NK-92 treated with Interleukin-12 subunit alpha and Interleukin-12 subunit beta, amount 100 ng/mL, for 24 hours (cell line): ENCODE measurements at regions not wholly inside any gene's neighbourhood (a gene's known extent, or its start where the extent isn't known, plus 50 kb on each side); places are given as distances from the start of the nearest gene placed in this dataset.
"Not testable (repeated sequence)": the region's sequence is repeated elsewhere in the genome, so short reads cannot be mapped to it uniquely, and the experiment has no call there.

ENCODE experiments used
- DNase-seq: peaks from one replicate; lab custom pipeline; 2025; lab: John Stamatoyannopoulos, UW

DNA sequence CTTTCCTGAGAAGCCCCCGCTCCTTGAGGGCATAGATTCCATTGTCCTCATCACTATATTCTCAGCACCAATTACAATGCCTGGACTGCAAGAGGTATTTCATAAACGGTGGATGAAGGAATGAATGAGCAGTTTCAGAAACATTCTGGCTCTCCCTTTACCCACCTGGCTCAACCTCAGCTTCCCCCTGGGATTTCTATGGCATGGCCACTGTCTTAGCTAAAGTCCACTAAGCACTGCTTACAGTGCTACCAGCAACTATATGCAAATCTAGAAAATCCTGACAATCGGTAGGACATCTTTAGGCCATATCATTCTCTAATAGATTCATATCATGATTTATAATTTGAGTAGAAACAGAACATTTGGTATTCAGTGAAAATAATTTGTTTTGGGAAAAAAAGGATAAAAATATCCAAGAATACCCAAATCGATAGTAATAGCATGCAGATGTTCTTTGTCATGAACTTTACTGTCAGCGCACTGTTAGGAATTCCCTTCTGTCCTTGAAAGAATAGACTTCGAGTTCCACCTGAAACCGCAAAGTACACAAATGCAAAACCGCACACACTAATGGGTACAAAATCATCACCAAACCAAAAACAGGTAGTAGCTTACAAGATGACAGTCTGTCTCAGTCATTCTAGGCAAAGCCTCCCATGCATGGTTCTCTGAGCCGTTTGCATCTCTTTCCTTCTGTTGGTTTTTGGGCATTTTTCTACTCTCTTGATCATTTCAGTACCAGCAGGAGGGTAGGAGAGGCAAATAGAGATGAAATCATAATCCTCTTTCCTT is 303.6 kb upstream of the ID2 start:
- DNase-seq, result no peak

DNA sequence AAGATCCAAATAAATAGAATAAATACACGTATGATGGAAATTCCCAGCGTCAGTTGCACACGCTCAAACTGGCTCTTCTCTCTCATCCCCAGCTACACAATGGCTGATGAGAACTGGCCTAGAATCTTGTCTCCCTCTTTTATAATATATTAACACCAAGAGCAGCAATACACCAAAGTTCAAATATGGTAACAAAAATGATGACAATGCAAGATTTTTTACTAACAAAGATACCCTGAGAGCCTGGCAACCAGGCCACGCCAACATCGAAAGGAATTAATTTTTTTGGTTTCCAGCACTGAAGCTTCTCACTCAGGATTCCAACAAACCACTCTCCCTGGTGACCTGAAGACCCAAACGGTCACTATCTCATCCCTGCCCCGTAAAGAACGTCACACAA is 302.7 kb upstream of the ID2 start:
- DNase-seq, result no peak

DNA sequence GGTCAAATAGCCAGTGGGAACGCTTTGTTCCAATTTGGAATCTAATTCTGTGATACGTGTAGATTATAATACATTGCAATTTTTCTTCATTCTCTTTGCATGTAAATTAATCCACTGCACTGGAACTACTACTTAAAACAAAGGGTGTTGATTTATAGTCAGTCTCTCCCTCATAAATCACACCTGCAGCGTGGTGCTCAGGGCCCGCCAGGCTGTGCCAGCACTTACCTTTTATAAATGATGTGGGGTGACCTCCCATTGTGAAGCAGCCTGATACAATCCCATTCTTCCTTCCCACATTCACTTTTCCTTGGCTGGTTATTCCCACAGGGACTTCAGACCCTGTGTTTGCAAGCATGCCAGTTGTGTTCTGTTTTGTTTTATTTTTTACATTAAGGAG is 302.3 kb upstream of the ID2 start:
- DNase-seq, result no peak

DNA sequence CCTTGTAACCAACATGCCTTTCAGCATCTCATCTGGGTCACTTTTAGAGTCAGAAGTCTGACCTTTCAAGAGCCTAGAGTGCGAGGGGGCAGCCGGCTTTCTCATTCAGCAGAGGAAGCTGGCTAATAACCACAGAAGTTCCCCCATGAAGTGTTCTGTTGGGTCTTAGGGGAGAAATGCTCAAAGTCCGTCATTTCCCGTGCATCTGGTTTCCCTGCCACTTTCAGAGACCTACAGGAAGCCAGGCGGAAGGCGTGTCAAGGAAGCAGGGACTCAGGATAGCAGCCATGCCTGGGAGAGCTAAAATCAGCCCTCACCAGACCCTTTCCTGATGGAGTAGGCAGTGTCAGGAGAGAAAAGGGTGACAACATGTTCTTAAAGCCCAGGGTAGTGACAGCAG is 301.8 kb upstream of the ID2 start:
- DNase-seq, result no peak

DNA sequence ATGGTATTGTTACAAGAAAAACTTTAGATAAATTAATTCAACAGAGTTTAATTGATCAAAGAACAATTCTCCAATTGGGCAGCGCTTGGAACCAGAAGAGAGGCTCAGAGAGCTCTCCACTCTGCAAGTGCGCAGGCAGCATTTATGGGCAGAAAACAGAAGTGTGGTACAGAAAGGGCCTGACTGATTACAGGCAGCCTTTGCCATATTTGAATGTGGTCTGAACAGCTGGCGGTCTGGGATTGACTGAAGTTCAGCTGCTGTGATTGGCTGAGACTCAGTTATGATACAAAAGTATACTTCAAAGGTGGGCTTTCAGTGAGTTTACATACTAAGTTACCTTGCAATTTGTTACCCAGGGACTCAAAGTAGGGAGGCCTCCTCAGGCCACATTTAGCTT is 301.3 kb upstream of the ID2 start:
- DNase-seq, result no peak

DNA sequence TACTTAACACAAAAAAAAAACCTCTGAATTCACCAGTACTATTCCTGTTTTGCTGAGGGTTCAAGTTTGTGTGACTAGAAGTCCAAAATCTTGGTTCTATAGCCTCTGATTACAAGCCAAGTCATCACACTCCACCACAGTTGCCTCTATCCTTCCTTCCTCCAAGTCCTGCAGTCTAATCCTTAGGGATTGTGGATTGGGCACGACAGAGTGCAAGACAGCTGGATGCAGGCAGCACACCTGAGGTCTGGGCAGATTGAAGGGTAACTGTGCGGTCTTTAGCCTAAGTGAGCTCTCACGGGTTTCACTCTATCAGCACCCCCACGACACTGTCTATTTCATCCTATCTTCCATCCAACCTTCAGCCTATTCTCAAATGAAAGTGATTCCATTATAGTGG is 299.4 kb upstream of the ID2 start:
- no peak for DNase-seq

DNA sequence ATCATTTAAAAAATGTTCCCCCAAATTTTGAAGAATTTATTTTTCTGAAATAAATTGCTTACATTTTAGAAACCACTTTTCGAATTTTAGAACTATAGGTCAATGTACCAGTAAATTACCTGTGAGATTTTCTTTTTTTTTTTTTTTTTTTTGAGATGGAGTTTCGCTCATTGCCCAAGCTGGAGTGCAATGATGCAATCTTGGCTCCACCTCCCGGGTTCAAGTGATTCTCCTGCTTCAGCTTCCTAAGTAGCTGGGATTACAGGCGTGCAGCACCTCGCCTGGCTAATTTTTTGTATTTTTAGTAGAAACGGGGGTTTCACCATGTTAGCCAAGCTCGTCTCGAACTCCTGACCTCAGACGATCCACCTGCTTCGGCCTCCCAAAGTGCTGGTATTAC is 295.1 kb upstream of the ID2 start:
- DNase-seq, result not testable (repeated sequence)

DNA sequence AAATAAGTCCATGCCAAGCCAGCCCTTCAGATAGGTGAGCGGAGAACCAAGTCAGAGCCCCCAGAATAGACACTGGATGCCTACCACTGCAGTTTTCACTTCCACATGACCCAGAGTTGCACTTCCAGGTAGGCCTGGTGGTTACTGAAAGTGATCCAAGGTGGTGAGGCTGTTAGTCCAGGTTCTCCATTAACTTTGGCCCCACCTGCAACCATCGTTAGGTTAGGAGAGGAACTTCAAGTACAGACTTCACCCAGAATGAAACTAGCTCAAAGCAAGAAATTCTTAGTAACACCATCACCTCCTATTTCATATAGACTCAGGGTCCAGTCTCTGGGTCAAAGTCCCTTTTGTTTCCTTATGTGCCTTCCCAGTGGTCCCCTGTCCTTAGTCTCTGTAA is 293.1 kb upstream of the ID2 start:
- DNase-seq, result no peak

DNA sequence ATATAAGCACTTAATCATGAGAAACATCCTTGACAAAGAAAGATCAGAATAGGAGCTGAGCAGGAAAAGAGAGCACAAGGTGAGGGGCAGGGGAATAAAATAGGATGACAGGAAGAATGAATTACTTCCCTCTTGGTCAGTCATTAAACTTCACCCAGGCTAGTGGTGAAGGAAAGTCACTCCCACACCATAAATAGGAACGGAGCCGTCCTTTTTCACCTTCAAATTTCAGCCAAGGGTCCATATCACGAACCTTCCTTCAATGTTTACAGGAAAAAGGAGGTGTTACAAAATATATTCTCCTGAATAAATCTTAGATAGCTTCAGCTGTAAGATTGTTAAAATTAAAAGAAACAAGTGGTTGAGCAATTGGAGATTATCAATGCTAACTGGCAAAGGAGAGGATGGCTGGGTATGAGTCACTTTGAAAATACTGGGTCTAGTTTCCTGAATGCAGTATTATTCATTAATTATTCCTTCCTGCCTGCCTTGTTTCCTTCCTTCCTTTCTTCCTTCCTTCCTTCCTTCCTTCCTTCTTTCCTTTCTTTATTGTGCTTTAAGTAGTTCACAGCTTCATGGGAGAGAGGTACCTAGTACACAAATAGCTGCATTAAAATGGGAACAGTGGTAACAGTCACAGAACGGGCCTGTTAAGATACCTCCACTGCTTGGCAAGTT is 292.3 kb upstream of the ID2 start:
- DNase-seq, result no peak

DNA sequence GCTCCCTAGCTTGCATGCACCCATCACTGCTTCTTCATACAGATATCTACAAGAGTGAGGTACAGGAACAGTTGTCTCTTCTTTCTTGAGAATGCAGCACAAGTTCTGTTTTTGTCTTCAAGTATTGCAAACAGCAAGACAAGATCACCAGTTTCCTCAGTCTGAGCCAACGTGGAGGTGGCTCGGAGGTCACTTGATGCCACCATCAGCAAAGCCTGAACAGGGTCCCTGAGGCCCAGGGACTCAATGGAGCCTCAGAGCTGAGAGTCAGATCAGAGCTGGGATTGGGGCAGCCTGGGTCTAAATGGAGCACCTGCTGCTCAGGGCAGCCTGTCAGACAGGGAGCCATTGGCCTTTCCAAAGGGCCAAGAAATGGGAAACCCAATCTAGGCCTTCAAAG is 290.7 kb upstream of the ID2 start:
- DNase-seq, result no peak

DNA sequence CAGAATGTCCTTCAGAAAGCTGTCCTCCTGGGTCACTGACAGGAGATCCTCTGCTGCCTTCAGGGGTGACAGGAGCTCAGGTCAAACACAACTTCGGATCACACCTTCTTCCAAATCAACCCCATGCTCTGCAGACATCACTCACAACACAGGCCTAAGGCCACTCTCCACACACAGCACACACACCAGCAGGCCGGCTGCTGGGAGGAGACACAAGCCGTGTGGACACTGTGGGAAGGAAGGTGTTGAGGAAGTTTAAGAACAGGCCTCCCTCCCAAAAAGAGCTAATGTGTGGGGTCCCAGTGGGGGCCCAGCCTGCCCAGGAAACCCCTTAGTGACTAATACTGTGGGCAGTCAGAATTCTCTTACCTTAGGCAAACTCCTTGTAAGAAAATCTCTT is 290.3 kb upstream of the ID2 start:
- no peak for DNase-seq

DNA sequence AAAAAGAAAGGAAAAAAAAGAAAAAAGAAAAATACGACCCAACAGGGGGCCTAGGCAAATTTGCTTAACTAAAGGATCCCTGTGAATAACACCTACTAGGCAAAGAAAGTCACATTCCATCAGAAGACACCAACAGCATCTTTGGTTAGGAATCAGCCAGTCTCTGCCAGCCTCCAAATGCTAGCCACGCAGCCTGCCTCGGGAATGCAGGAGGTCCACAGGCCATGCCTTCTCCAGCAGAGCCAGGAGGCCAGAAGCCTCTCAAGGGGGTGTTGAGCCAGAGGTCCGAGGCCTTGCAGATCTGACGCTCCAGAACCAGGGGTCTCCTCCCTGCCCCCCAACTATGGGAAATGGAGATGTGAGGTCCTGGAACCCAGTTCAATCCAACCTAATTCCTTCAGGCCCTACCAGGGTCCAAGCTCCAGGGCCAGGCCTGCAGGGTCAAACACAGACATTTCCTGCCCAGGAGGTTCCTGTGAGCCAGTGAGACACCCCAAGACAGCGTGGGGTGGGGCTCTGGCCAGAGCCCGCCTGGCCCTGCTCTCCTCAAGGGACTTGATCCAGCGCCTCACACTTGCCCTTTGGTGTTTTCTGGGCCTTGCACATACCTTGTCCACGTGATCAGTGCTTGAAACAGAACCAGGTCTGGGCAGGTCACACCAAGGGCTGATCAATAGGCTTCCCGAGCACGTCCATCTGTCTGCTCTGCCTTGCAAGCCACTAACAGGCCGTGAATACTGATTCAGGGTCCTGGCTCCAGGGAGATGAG is 289.6 kb upstream of the ID2 start:
- DNase-seq, result no peak

DNA sequence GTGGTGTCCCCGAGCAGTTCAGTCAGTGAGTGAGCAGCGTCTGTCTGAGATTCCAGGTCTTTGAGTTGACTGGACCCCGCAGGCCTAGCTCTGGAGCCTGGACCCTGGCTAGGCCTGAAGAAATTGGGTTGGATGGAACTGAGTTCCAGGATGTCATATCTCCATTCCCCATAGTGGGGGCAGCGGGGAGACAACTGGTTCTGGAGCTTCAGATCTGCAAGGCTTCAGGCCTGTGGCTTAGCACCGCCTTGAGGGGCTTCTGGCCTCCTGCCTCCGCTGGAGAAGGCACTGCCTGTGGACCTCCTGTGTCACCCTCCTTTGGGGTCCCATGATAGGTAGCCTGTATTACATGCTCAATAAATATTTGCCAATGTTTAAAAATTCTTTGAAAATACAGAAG is 288.4 kb upstream of the ID2 start:
- DNase-seq, result no peak

DNA sequence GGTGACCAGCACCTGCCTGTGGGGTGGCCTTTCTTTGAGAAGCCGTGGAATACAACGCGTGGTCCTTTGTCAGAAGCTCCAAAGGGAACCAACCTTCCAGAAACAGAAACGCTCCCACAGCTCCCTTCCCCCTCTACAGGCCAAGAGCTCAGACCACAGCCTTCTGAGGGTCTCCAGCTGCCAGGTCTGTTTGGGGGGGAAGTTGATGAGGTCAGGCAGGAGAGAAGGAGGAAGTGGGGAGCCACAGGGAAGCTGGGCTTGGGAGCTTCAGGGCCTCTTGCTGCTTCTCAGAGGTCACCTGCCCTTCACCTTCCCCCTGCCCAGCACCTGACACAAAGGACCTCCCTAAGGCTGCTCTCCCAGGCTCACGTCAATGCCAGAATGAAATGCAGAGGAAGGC is 287.7 kb upstream of the ID2 start:
- DNase-seq, result no peak

DNA sequence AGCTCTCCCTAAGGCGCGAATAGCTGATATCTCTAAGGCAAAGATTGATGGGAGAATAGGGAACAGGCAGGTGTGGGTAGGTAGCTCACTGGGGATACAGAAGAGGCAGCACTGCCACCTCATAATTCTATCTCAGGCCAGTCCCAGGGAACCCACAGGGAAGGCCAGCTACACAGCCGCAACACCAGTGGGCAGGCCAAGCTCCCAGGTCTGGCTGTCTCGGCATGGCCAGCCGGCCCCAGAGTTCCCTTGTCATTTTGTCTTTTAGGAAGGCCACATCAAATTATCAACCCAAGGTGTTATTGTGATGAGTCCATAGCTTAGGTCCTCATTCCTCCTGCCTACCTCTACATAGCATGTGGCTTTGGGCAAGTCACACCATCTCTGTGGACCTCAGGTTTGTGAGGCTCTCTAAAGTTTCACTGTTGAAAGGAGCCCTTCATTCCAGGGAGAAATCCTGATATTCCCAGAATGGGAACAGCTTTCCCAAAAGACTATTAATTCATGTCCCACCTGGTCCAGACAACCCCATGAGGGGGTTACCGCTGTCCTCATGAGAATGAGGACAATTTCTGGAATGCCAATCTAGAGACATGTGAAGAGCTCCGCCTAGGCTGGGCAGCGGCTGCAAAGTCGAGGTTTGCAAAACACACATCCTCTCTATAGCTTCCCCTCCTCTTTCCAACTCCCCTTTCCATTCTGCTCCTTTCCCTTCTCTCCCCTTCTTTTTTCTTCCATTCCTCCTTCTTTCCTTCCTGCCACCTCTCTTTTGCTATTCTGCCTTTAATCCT is 287.1 kb upstream of the ID2 start:
- DNase-seq, result no peak

DNA sequence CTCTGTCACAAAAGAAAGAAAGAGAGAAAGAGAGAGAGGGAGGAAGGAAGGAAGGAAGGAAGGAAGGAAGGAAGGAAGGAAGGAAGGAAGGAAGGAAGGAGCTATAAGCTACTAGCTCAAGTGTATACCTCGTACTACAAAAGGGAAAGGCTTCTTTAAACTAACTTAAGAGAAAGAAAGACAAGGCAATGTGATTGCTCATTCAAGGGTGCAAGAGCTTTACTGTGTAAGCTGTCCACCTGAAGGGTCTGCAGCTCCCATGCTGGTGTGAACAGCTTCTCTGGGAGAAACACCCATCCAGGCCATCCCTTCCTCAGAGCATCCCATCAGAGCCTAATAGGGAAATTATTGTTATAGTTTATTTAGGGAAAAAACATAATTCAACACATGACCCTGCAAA is 286.1 kb upstream of the ID2 start:
- DNase-seq, result no peak

DNA sequence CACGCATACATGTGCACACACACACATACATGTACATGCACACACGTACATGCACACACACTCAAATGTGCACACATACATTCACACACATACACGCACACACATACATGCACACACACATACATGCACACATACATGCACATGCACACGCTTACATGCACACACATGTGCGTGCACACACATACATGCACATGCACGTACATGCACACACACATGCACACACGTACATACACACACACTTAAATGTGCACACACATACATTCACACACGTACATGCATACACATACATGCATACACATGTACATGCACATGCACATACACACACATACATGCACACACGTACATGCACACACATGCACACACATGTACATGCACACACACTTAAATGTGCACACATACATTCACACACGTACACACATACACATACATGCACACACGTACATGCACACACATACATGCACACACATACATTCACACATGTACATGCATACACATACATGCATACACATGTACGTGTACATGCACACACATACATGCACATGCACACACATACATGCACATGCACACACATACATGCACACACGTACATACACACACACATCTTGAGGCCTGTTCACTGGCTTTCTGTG is 283.7 kb upstream of the ID2 start:
- no peak for DNase-seq

DNA sequence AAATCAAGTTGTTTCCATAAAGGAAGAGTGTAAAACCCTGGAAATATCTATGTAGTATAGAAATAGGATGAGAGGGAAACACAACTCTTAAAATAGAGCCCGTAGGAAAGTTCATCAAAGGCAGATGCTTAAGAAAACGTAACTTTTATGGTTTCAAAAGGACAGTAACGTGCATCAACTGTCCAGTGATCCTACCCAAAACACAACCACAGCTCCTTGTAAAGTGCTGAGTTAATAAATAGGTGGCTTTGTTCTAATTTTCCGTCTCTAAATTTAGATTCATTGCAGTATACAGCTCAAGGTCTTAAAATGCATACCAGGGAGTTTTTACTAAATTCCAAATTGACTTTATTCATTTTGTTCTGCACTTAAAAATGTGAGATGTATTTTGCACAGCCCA is 282.1 kb upstream of the ID2 start:
- no peak for DNase-seq

DNA sequence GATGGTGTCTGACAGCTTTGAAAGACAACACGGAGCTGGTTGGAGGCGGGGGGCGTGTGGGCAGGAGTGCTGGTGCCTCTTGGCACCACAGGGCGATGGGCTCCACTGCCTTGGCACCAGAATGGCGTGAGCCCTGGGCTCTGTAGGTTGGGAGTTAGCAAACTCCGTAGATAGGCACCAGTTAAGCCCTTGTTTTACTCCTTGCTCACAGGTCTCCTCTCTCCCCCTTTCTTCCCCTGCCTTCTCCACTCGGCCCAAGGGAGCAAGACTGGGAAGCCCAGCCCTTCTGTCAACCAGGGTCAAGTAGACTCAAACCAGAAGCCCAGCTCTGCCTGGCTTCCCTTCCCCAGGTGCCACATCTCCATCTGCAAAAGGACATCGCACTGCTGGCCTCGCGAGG is 281.7 kb upstream of the ID2 start:
- DNase-seq, result no peak

DNA sequence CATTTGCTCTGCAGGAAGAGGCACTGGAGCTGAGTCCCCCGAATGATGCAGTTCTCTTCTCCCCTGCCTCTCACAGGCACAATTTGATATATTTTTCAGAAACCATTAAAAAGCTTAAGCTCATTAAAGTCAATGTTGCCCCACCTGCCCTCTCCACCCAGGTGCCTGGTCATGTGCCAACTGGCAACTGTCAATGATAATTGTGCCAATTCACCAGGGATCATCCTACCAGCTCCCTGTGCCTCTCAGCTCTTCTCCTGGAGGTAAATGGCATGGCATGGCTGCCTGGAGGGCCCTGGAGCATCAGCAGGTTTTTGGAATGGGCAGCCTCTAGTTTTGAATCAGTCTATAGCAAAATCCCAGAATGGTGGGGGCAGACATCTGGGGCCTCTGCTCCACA is 279.6 kb upstream of the ID2 start:
- no peak for DNase-seq

DNA sequence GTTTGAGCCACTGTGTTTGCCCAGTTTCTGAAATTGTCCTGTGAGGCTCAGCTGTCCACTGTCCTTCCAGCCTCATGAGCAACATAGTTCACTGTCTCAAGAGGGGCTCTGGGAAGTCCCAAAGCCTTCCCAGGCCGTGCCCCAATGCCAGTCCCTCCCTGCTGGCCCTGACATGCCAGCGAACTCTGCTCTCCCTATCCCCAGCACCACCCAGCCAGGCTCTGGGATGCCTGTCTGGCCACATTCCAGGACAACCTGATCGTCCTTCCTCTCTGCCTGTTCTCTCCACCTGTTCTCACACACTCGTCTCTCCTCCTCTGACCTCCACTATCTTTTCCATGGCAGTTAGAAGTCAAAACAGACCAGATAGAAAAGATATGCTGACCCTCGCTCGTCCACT is 278.0 kb upstream of the ID2 start:
- DNase-seq, result no peak

DNA sequence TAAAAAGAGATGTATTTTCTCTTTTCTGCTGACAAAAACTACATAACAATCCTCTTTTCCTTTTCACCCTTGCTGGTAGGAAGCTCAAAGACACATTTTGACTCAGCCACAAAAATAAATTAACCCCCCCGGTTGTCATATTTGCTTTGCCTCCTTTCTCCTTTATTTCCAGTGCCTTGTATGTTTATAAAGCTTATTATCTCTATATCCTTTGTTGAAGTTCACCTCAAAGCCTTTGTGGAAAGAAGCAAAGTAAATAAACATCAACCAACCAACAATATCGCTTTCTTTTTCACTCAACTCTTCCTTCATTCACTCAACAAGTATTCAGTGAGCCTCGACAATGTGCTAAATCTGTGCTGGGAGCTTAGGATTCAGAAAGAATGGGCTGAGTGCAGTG is 276.5 kb upstream of the ID2 start:
- no peak for DNase-seq
